ENCODE measurements at regions not wholly inside any gene's neighbourhood (a gene's known extent, or its start where the extent isn't known, plus 50 kb on each side); places are given as distances from the start of the nearest gene placed in this dataset.
"Not testable (repeated sequence)": the region's sequence is repeated elsewhere in the genome, so short reads cannot be mapped to it uniquely, and the experiment has no call there.

GRCh38 chr7:113600428-113600827 lies 318.4 kb downstream of the PPP1R3A start:
- H3K4me2 ChIP-seq (ENCODE audit: low read depth, low read length); DNase-seq; H2BK15ac ChIP-seq (ENCODE audit: low read depth, low read length); H3K14ac ChIP-seq (replicated peaks; ENCODE audit: low read depth, low read length); H2AFZ ChIP-seq (replicated peaks; ENCODE audit: low read length, poor library complexity); POLR2A ChIA-PET (ENCODE audit: unreplicated experiment); H3K79me1 ChIP-seq (ENCODE audit: low read depth in 1 of 2, low read length in 2 of 2); H3K4me3 ChIP-seq (ENCODE audit: insufficient read depth, low read depth, low read length); H3K18ac ChIP-seq (ENCODE audit: low read depth, low read length); H2BK5ac ChIP-seq (ENCODE audit: low read depth, low read length, poor library complexity, severe bottlenecking); H2AK9ac ChIP-seq (replicated peaks; ENCODE audit: low read depth, low read length, poor library complexity); H3K9me1 ChIP-seq (ENCODE audit: insufficient read depth, low read length); H4K91ac ChIP-seq (ENCODE audit: insufficient read depth, low read depth, low read length); H3K9me3 ChIP-seq (ENCODE audit: control insufficient read depth, insufficient read depth, low read length); H3K27ac ChIP-seq (ENCODE audit: insufficient read depth, low read length); H2BK120ac ChIP-seq (ENCODE audit: low read depth, low read length); H3K4ac ChIP-seq (ENCODE audit: low read depth, low read length); CTCF ChIA-PET; H3K27me3 ChIP-seq (ENCODE audit: control insufficient read depth, insufficient read depth, low read length); H4K8ac ChIP-seq (ENCODE audit: low read depth in 2 of 2, low read length in 2 of 2); H3K9ac ChIP-seq (ENCODE audit: low read depth, low read length); H2BK20ac ChIP-seq (ENCODE audit: low read depth, low read length); H4K5ac ChIP-seq (ENCODE audit: low read depth, low read length); H3K56ac ChIP-seq (ENCODE audit: extremely low read depth, insufficient read depth, low read length); H3K36me3 ChIP-seq (ENCODE audit: control insufficient read depth, insufficient read depth, low read length); H2AK5ac ChIP-seq (ENCODE audit: low read depth, low read length); ATAC-seq (ENCODE audit: low read depth); dilution Hi-C loops (cut with HindIII; ENCODE audit: low sequenced_read_pairs, unreplicated experiment); in situ Hi-C loops (cut with MboI; ENCODE audit: low sequenced_read_pairs); H3K4me1 ChIP-seq (ENCODE audit: control insufficient read depth, insufficient read depth, low read length); intact Hi-C loops (cut with micrococcal nuclease); H3K23ac ChIP-seq (ENCODE audit: low read depth, low read length); H4K20me1 ChIP-seq (ENCODE audit: insufficient read depth, low read length); BruUV-seq (replicated peaks): not testable (repeated sequence)
- WGBS, 2 experiments (ENCODE audit: extremely low coverage in 2 of 2, insufficient read length in 1 of 2), result no CpG with 5 or more reads among the region's 2 CpGs

- H3K4me3 ChIP-seq (ENCODE audit: insufficient read depth, low read depth, low read length); H3K9ac ChIP-seq (ENCODE audit: low read depth, low read length); H2AK5ac ChIP-seq (ENCODE audit: low read depth, low read length); H3K14ac ChIP-seq (replicated peaks; ENCODE audit: low read depth, low read length); H3K9me1 ChIP-seq (ENCODE audit: insufficient read depth, low read length); H4K20me1 ChIP-seq (ENCODE audit: insufficient read depth, low read length); H3K4ac ChIP-seq (ENCODE audit: low read depth, low read length); H3K9me3 ChIP-seq (ENCODE audit: control insufficient read depth, insufficient read depth, low read length); H2BK15ac ChIP-seq (ENCODE audit: low read depth, low read length); H2AFZ ChIP-seq (replicated peaks; ENCODE audit: low read length, poor library complexity); H2BK20ac ChIP-seq (ENCODE audit: low read depth, low read length); CTCF ChIA-PET; BruUV-seq (replicated peaks); H3K4me1 ChIP-seq (ENCODE audit: control insufficient read depth, insufficient read depth, low read length); ATAC-seq (ENCODE audit: low read depth); H3K56ac ChIP-seq (ENCODE audit: extremely low read depth, insufficient read depth, low read length); H4K5ac ChIP-seq (ENCODE audit: low read depth, low read length); H2BK120ac ChIP-seq (ENCODE audit: low read depth, low read length); H3K18ac ChIP-seq (ENCODE audit: low read depth, low read length); intact Hi-C loops (cut with micrococcal nuclease); H4K8ac ChIP-seq (ENCODE audit: low read depth in 2 of 2, low read length in 2 of 2); in situ Hi-C loops (cut with MboI; ENCODE audit: low sequenced_read_pairs); H3K27me3 ChIP-seq (ENCODE audit: control insufficient read depth, insufficient read depth, low read length); H3K27ac ChIP-seq (ENCODE audit: insufficient read depth, low read length); H3K4me2 ChIP-seq (ENCODE audit: low read depth, low read length); H4K91ac ChIP-seq (ENCODE audit: insufficient read depth, low read depth, low read length); POLR2A ChIA-PET (ENCODE audit: unreplicated experiment); H3K23ac ChIP-seq (ENCODE audit: low read depth, low read length); DNase-seq; dilution Hi-C loops (cut with HindIII; ENCODE audit: low sequenced_read_pairs, unreplicated experiment); H2AK9ac ChIP-seq (replicated peaks; ENCODE audit: low read depth, low read length, poor library complexity); H3K79me1 ChIP-seq (ENCODE audit: low read depth in 1 of 2, low read length in 2 of 2); H3K36me3 ChIP-seq (ENCODE audit: control insufficient read depth, insufficient read depth, low read length); H2BK5ac ChIP-seq (ENCODE audit: low read depth, low read length, poor library complexity, severe bottlenecking): not testable (repeated sequence)
- 85% methylated on average over 4 of the region's 30 CpGs; no CpG with 5 or more reads in 1 of the 2 experiments for WGBS, 2 experiments (ENCODE audit: extremely low coverage in 2 of 2, insufficient read length in 1 of 2)
Observed at GRCh38 chr7:113593455-113593854, 325.4 kb downstream of the PPP1R3A start.

Data from IMR-90 (cell line).